ENCODE measurements at regions not wholly inside any gene's neighbourhood (a gene's known extent, or its start where the extent isn't known, plus 50 kb on each side); places are given as distances from the start of the nearest gene placed in this dataset.

DNA sequence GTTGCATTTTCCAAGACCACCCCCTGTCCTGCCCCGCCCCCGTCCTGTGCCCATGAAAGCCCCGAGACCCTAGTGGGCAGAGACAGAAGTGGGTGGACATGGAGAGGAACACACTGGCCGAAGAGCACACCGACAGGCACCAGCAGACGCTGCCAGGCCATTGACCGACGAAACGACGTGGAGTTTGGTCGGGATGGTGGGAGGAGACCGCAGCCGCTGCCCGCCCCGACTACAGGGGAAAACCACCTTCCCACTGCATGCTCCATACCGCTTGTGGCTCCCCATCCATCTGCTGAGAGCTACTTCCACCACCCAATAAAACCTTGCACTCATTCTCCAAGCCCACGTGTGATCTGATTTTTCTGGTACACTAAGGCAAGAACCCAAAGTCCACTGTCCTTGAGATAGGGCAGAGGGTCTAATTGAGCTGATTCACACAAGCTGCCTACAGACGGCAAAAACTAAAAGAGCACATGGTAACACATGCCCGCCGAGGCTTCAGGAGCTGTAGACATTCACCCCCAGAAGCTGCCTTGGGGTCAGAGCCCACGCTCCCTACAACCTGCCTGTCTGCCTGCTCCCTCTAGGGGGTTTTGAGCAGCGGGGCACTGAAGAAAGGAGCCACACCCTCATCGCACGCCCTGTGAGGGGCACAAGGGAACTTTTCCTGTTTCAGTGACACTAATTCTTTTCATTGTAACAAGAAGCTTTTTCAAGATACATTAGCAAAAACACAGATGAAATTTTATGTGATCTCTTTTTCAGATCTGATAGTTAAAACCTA lies 81.2 kb upstream of the RAB3GAP2 start:
- Histone ChIP-seq H3F3A (ENCODE audit: low read length, unreplicated experiment) (no peaks in the 10 kb centered on the region), H3K79me2 (ENCODE audit: low read length) (no peaks in the 10 kb centered on the region), H3K9me3 (ENCODE audit: low read length) (no peaks in the 10 kb centered on the region), H4K20me1 (ENCODE audit: low read length) (no peaks in the 10 kb centered on the region), H2AFZ (ENCODE audit: low read length) (no peak overlapping the region), H3K27me3 (ENCODE audit: low read length) (peaks cover 29% of the 10 kb centered on the region), H3K4me3 (ENCODE audit: low read length) (no peak overlapping the region), H3K9ac (ENCODE audit: low read length) (no peak overlapping the region), H3K4me1 (ENCODE audit: insufficient read depth, low read length) (no peaks in the 10 kb centered on the region), H3K9me2 (replicated peaks; ENCODE audit: low read length) (no peaks in the 10 kb centered on the region), H3K27ac (ENCODE audit: low read length) (no peak overlapping the region), H3K4me2 (ENCODE audit: low read length) (no peak overlapping the region), H3K36me3 (ENCODE audit: low read depth, low read length) (no peaks in the 10 kb centered on the region)
- POLR2A ChIA-PET (ENCODE audit: unreplicated experiment), result no interaction called here
- BruUV-seq (replicated peaks), result no TSS peak
- DNase-seq (no peak), ATAC-seq (no peak)
- no peak for TF ChIP-seq EZH2phosphoT487 (IDR thresholded peaks at IDR 0.05; ENCODE audit: borderline replicate concordance, low read length)
- TF ChIP-seq, protein P1, sequence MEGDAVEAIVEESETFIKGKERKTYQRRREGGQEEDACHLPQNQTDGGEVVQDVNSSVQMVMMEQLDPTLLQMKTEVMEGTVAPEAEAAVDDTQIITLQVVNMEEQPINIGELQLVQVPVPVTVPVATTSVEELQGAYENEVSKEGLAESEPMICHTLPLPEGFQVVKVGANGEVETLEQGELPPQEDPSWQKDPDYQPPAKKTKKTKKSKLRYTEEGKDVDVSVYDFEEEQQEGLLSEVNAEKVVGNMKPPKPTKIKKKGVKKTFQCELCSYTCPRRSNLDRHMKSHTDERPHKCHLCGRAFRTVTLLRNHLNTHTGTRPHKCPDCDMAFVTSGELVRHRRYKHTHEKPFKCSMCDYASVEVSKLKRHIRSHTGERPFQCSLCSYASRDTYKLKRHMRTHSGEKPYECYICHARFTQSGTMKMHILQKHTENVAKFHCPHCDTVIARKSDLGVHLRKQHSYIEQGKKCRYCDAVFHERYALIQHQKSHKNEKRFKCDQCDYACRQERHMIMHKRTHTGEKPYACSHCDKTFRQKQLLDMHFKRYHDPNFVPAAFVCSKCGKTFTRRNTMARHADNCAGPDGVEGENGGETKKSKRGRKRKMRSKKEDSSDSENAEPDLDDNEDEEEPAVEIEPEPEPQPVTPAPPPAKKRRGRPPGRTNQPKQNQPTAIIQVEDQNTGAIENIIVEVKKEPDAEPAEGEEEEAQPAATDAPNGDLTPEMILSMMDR (conservative IDR thresholded peaks at IDR 0.05; ENCODE audit: low read depth, low read length), result no peak
- no peak for TF ChIP-seq EZH2 (IDR thresholded peaks at IDR 0.05; ENCODE audit: low read length, unreplicated experiment)
- CTCF ChIA-PET, result no interaction called here
- intact Hi-C loops (cut with micrococcal nuclease), result no loop called here

DNA sequence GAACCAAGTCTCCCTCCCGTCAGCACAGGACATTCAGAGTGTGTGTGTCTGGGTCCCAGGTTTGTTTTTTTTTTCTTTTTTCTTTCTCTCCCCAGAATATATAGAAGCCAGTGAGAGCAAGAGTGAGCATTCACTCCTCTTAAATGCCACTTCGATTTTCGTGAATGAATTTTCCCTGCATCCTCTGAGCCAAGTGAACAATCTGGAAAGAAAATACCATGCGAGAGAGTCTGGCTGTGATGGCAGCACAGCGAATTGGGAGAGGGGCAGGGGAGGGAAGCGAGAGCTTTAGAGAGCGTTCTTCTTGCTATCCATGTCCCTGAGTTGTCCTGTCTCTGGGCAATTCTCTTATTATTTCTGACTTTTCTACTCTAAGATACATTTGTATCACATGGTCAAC lies 76.0 kb upstream of the RAB3GAP2 start:
- Histone ChIP-seq H3K9me2 (replicated peaks; ENCODE audit: low read length) (no peaks in the 10 kb centered on the region), H3K4me2 (ENCODE audit: low read length) (no peak overlapping the region), H3K36me3 (ENCODE audit: low read depth, low read length) (no peaks in the 10 kb centered on the region), H3K79me2 (ENCODE audit: low read length) (no peaks in the 10 kb centered on the region), H3K9ac (ENCODE audit: low read length) (no peak overlapping the region), H2AFZ (ENCODE audit: low read length) (no peak overlapping the region), H4K20me1 (ENCODE audit: low read length) (no peaks in the 10 kb centered on the region), H3K27me3 (ENCODE audit: low read length) (peaks cover 48% of the 10 kb centered on the region), H3K4me1 (ENCODE audit: insufficient read depth, low read length) (0 out of 2 replicates have a peak, but pooled peaks cover 7% of the 10 kb centered on the region), H3K27ac (ENCODE audit: low read length) (no peak overlapping the region), H3K9me3 (ENCODE audit: low read length) (no peaks in the 10 kb centered on the region), H3F3A (ENCODE audit: low read length, unreplicated experiment) (no peaks in the 10 kb centered on the region), H3K4me3 (ENCODE audit: low read length) (no peak overlapping the region)
- DNase-seq, result no peak
- TF ChIP-seq EZH2phosphoT487 (IDR thresholded peaks at IDR 0.05; ENCODE audit: borderline replicate concordance, low read length) (no peak), EZH2 (IDR thresholded peaks at IDR 0.05; ENCODE audit: low read length, unreplicated experiment) (no peak)
- TF ChIP-seq, protein P1 (conservative IDR thresholded peaks at IDR 0.05; ENCODE audit: low read depth, low read length), result no peak
- CTCF ChIA-PET, result no interaction called here
- no peak for ATAC-seq
- intact Hi-C loops (cut with micrococcal nuclease), result no loop called here
- BruUV-seq (replicated peaks), result no TSS peak
- POLR2A ChIA-PET (ENCODE audit: unreplicated experiment), result no interaction called here

DNA sequence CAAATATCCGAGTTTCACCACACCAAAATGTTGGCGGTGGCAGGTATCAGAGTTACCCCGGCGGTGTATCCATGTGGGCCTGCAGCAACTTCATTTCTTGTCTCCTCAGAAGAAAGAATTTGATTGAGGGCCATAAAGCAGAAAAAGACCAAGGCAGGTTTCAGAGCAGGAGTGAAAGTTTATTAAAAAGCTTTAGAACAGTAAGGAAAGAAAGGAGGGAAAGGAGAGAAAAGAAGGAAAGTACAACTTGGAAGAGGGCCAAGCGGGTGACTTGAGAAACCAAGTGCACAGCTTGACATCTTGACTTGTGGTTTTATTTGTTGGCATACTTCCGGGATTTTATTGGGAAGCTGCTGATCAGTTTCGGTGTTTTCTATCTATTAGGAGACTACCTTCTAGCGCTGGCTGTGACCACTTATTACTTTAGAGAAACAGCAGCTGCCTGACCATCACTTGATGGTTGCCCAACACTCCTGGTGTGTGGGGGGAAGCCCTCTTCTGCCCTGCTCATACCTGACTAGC lies 75.5 kb upstream of the RAB3GAP2 start:
- ChIA-PET CTCF (no interaction called here), POLR2A (ENCODE audit: unreplicated experiment) (no interaction called here)
- BruUV-seq (replicated peaks), result no TSS peak
- Histone ChIP-seq H3K4me1 (ENCODE audit: insufficient read depth, low read length) (0 out of 2 replicates have a peak, but pooled peaks cover 7% of the 10 kb centered on the region), H4K20me1 (ENCODE audit: low read length) (no peaks in the 10 kb centered on the region), H3K9me2 (replicated peaks; ENCODE audit: low read length) (no peaks in the 10 kb centered on the region), H3F3A (ENCODE audit: low read length, unreplicated experiment) (no peaks in the 10 kb centered on the region), H3K79me2 (ENCODE audit: low read length) (no peaks in the 10 kb centered on the region), H2AFZ (ENCODE audit: low read length) (no peak overlapping the region), H3K9ac (ENCODE audit: low read length) (no peak overlapping the region), H3K27ac (ENCODE audit: low read length) (no peak overlapping the region), H3K27me3 (ENCODE audit: low read length) (peaks cover 48% of the 10 kb centered on the region), H3K4me3 (ENCODE audit: low read length) (no peak overlapping the region), H3K9me3 (ENCODE audit: low read length) (no peaks in the 10 kb centered on the region), H3K36me3 (ENCODE audit: low read depth, low read length) (no peaks in the 10 kb centered on the region), H3K4me2 (ENCODE audit: low read length) (no peak overlapping the region)
- peak; percentile 35 for DNase-seq
- intact Hi-C loops (cut with micrococcal nuclease), result no loop called here
- no peak for ATAC-seq
- TF ChIP-seq, protein P1 (conservative IDR thresholded peaks at IDR 0.05; ENCODE audit: low read depth, low read length), result no peak
- no peak for TF ChIP-seq EZH2phosphoT487 (IDR thresholded peaks at IDR 0.05; ENCODE audit: borderline replicate concordance, low read length)
- no peak for TF ChIP-seq EZH2 (IDR thresholded peaks at IDR 0.05; ENCODE audit: low read length, unreplicated experiment)
